MM.1S (cell line): ENCODE measurements at regions not wholly inside any gene's neighbourhood (a gene's known extent, or its start where the extent isn't known, plus 50 kb on each side); places are given as distances from the start of the nearest gene placed in this dataset.

Source experiments
- DNase-seq: peaks from one replicate; pipeline ENCODE4 v3.0.0-alpha.2; 2015
- H2AFZ ChIP-seq: fragments of 300-600 bp; sonication (generic); 2 replicates; pipeline ENCODE4 v1.6.0; 2016; ENCODE audit warnings: antibody characterized with exemption, low read length
- H3F3A ChIP-seq: fragments of 300-600 bp; sonication (generic); 2 replicates; pipeline ENCODE4 v1.6.1; 2016; ENCODE audit warnings: mild to moderate bottlenecking, antibody characterized with exemption, low read length, moderate library complexity, mixed read lengths; ENCODE audit not compliant: insufficient read depth
- H3K27ac ChIP-seq: fragments of 300-600 bp; sonication (generic); 2 replicates; pipeline ENCODE4 v1.5.1; 2016; ENCODE audit warnings: mild to moderate bottlenecking, low read length
- H3K27me3 ChIP-seq: fragments of 300-600 bp; sonication (generic); replicated peaks from 2 replicates; pipeline ENCODE4 v1.6.0; 2016; ENCODE audit warnings: low read length; ENCODE audit not compliant: insufficient read depth
- H3K36me3 ChIP-seq: fragments of 300-600 bp; sonication (generic); replicated peaks from 2 replicates; pipeline ENCODE4 v1.6.1; 2016; ENCODE audit warnings: mild to moderate bottlenecking, low read length, mixed read lengths; ENCODE audit not compliant: insufficient read depth
- H3K4me1 ChIP-seq: fragments of 300-600 bp; sonication (generic); 2 replicates; pipeline ENCODE4 v1.6.1; 2016; ENCODE audit warnings: low read length, mixed read lengths
- H3K4me2 ChIP-seq: fragments of 300-600 bp; sonication (generic); 2 replicates; pipeline ENCODE4 v1.6.0; 2016; ENCODE audit warnings: low read depth, low read length
- H3K4me3 ChIP-seq: fragments of 300-600 bp; sonication (generic); 2 replicates; pipeline ENCODE4 v1.5.1; 2016; ENCODE audit warnings: low read length, mixed read lengths
- H3K79me2 ChIP-seq: fragments of 300-600 bp; sonication (generic); 2 replicates; pipeline ENCODE4 v1.6.1; 2016; ENCODE audit warnings: mixed run types, low read length, mixed read lengths
- H3K9ac ChIP-seq: fragments of 300-600 bp; sonication (generic); 2 replicates; pipeline ENCODE4 v1.6.1; 2016; ENCODE audit warnings: low read length, mixed read lengths
- H3K9me2 ChIP-seq: fragments of 300-600 bp; sonication (generic); replicated peaks from 2 replicates; pipeline ENCODE4 v1.6.1; 2016; ENCODE audit warnings: mild to moderate bottlenecking, low read length, mixed read lengths; ENCODE audit not compliant: insufficient read depth
- H3K9me3 ChIP-seq: fragments of 300-600 bp; sonication (generic); replicated peaks from 2 replicates; pipeline ENCODE4 v1.6.1; 2016; ENCODE audit warnings: mild to moderate bottlenecking, low read length, mixed read lengths; ENCODE audit not compliant: insufficient read depth
- H4K20me1 ChIP-seq: fragments of 300-600 bp; sonication (generic); 2 replicates; pipeline ENCODE4 v1.6.1; 2016; ENCODE audit warnings: mild to moderate bottlenecking, low read length, moderate library complexity, mixed read lengths; ENCODE audit not compliant: insufficient read depth
- CTCF ChIP-seq: fragments of 300-600 bp; sonication (generic); IDR thresholded peaks from 2 replicates; pipeline ENCODE4 v1.5.1; 2016; ENCODE audit warnings: antibody characterized with exemption, low read length, mixed read lengths
- EZH2 ChIP-seq: fragments of 300-600 bp; sonication (generic); optimal IDR thresholded peaks from 2 replicates; pipeline ENCODE3; 2017; ENCODE audit warnings: low read depth, mild to moderate bottlenecking, antibody characterized with exemption, low read length, mixed read lengths
- EZH2phosphoT487 ChIP-seq: fragments of 300-600 bp; sonication (generic); IDR thresholded peaks from 2 replicates; pipeline ENCODE4 v1.6.1; 2018; ENCODE audit warnings: antibody characterized with exemption, low read length

- Histone ChIP-seq H3K4me3 (no peak overlapping the region), H3K9ac (no peak overlapping the region), H3K4me2 (no peak overlapping the region), H3K27me3 (no peaks in the 10 kb centered on the region), H3K79me2 (no peaks in the 10 kb centered on the region), H3K36me3 (no peaks in the 10 kb centered on the region), H3K9me2 (no peaks in the 10 kb centered on the region), H3K4me1 (no peaks in the 10 kb centered on the region), H3K27ac (no peak overlapping the region), H2AFZ (no peak overlapping the region), H4K20me1 (no peaks in the 10 kb centered on the region), H3F3A (no peaks in the 10 kb centered on the region), H3K9me3 (no peaks in the 10 kb centered on the region)
- no peak for TF ChIP-seq EZH2
- 0 out of 2 replicates have a peak, but pooled peaks have one; percentile 10 for TF ChIP-seq CTCF
- DNase-seq = no peak
These were observed 211.0 kb downstream of the OSTF1 start for GRCh38 chr9:75299324-75299723.

GRCh38 chr9:75333624-75334023 is 245.3 kb downstream of the OSTF1 start:
- H3K9ac ChIP-seq = no peak overlapping the region
- no peak overlapping the region for H3K27ac ChIP-seq
- H3K4me2 ChIP-seq = no peak overlapping the region
- no peak overlapping the region for H2AFZ ChIP-seq
- H3K9me2 ChIP-seq = no peaks in the 10 kb centered on the region
- no peaks in the 10 kb centered on the region for H3K36me3 ChIP-seq
- no peaks in the 10 kb centered on the region for H3K4me1 ChIP-seq
- H3K79me2 ChIP-seq = no peaks in the 10 kb centered on the region
- H4K20me1 ChIP-seq = no peaks in the 10 kb centered on the region
- TF ChIP-seq EZH2phosphoT487 (no peak), EZH2 (no peak), CTCF (peak; percentile 35)
- no peak for DNase-seq
- no peak overlapping the region for H3K4me3 ChIP-seq
- H3K9me3 ChIP-seq = no peaks in the 10 kb centered on the region
- no peaks in the 10 kb centered on the region for H3F3A ChIP-seq
- no peaks in the 10 kb centered on the region for H3K27me3 ChIP-seq

GRCh38 chr9:75358846-75359245 is 270.5 kb downstream of the OSTF1 start:
- H3K9ac ChIP-seq = no peak overlapping the region
- no peaks in the 10 kb centered on the region for H3K4me1 ChIP-seq
- DNase-seq = no peak
- H3K9me2 ChIP-seq = no peaks in the 10 kb centered on the region
- no peaks in the 10 kb centered on the region for H3K79me2 ChIP-seq
- H3F3A ChIP-seq = no peaks in the 10 kb centered on the region
- no peaks in the 10 kb centered on the region for H4K20me1 ChIP-seq
- H3K9me3 ChIP-seq = no peaks in the 10 kb centered on the region
- no peak overlapping the region for H3K27ac ChIP-seq
- H3K4me3 ChIP-seq = no peak overlapping the region
- no peak overlapping the region for H2AFZ ChIP-seq
- no peak for TF ChIP-seq EZH2
- no peak for TF ChIP-seq EZH2phosphoT487
- TF ChIP-seq CTCF = no peak
- H3K4me2 ChIP-seq = no peak overlapping the region
- no peaks in the 10 kb centered on the region for H3K36me3 ChIP-seq
- no peaks in the 10 kb centered on the region for H3K27me3 ChIP-seq

- H3K4me1 ChIP-seq = no peaks in the 10 kb centered on the region
- TF ChIP-seq EZH2phosphoT487 = no peak
- no peak for TF ChIP-seq EZH2
- no peak for TF ChIP-seq CTCF
- no peak overlapping the region for H3K4me2 ChIP-seq
- no peak overlapping the region for H3K9ac ChIP-seq
- no peak for DNase-seq
- no peaks in the 10 kb centered on the region for H4K20me1 ChIP-seq
- H3K9me3 ChIP-seq = no peaks in the 10 kb centered on the region
- H3F3A ChIP-seq = no peaks in the 10 kb centered on the region
- H2AFZ ChIP-seq = no peak overlapping the region
- H3K4me3 ChIP-seq = no peak overlapping the region
- no peaks in the 10 kb centered on the region for H3K36me3 ChIP-seq
- no peaks in the 10 kb centered on the region for H3K79me2 ChIP-seq
- H3K27me3 ChIP-seq = no peaks in the 10 kb centered on the region
- no peaks in the 10 kb centered on the region for H3K9me2 ChIP-seq
- no peak overlapping the region for H3K27ac ChIP-seq
These were observed 271.3 kb downstream of the OSTF1 start for GRCh38 chr9:75359638-75360037.
